ENCODE measurements at regions not wholly inside any gene's neighbourhood (a gene's known extent, or its start where the extent isn't known, plus 50 kb on each side); places are given as distances from the start of the nearest gene placed in this dataset.

GRCh38 chr3:164397462-164397861, 680.8 kb downstream of the SI start:
- Histone ChIP-seq H3F3A (replicated peaks; ENCODE audit: insufficient read depth) (no peaks in the 10 kb centered on the region), H3K4me2 (no peak overlapping the region), H3K4me3 (ENCODE audit: low read depth in 2 of 2, low read length in 1 of 2) (no peak overlapping the region), H3K27ac (ENCODE audit: low read depth in 2 of 2, low read length in 1 of 2) (no peak overlapping the region), H3K79me2 (ENCODE audit: insufficient read depth) (no peaks in the 10 kb centered on the region), H4K20me1 (ENCODE audit: insufficient read depth) (no peaks in the 10 kb centered on the region), H3K9me3 (no peaks in the 10 kb centered on the region), H3K4me1 (ENCODE audit: control insufficient read depth in 1 of 2, insufficient read depth in 2 of 2, low read depth in 1 of 2, low read length in 1 of 2) (no peaks in the 10 kb centered on the region), H2AFZ (ENCODE audit: low read depth) (no peak overlapping the region), H3K9me2 (no peaks in the 10 kb centered on the region), H3K36me3 (replicated peaks in 1 of 2; ENCODE audit: control insufficient read depth in 1 of 2, insufficient read depth in 2 of 2, low read length in 1 of 2) (no peaks in the 10 kb centered on the region), H3K27me3 (ENCODE audit: insufficient read depth) (no peaks in the 10 kb centered on the region), H3K9ac (no peak overlapping the region)
- TF ChIP-seq NFIC (IDR thresholded peaks at IDR 0.05; ENCODE audit: borderline replicate concordance) (no peak), RAD21 (IDR thresholded peaks at IDR 0.05; ENCODE audit: low read length) (no peak), GATA2 (CRISPR knock-in tag; IDR thresholded peaks at IDR 0.05) (no peak), MXI1 (IDR thresholded peaks at IDR 0.05; ENCODE audit: low read depth, low read length) (no peak), USF2 (IDR thresholded peaks at IDR 0.05; ENCODE audit: borderline replicate concordance, low read depth, low read length) (no peak), EZH2phosphoT487 (IDR thresholded peaks at IDR 0.05; ENCODE audit: borderline replicate concordance, low read depth) (no peak), EP300 (IDR thresholded peaks at IDR 0.05; ENCODE audit: borderline replicate concordance in 1 of 2, low read depth in 1 of 2, low read length in 1 of 2) (no peak), YY1 (IDR thresholded peaks at IDR 0.05; ENCODE audit: low read depth) (no peak), MEF2A (IDR thresholded peaks at IDR 0.05; ENCODE audit: borderline replicate concordance, low read depth) (no peak), FOSL2 (IDR thresholded peaks at IDR 0.05; ENCODE audit: borderline replicate concordance, low read depth) (no peak), REST (IDR thresholded peaks at IDR 0.05; ENCODE audit: low read depth, low read length) (no peak), POLR2AphosphoS5 (IDR thresholded peaks at IDR 0.05; ENCODE audit: low read depth, low read length) (no peak), FOXJ3 (CRISPR knock-in tag; IDR thresholded peaks at IDR 0.05) (no peak), RCOR1 (IDR thresholded peaks at IDR 0.05; ENCODE audit: low read length) (no peak), RXRA (IDR thresholded peaks at IDR 0.05; ENCODE audit: borderline replicate concordance, low read depth) (no peak)
- TF ChIP-seq, protein P1, sequence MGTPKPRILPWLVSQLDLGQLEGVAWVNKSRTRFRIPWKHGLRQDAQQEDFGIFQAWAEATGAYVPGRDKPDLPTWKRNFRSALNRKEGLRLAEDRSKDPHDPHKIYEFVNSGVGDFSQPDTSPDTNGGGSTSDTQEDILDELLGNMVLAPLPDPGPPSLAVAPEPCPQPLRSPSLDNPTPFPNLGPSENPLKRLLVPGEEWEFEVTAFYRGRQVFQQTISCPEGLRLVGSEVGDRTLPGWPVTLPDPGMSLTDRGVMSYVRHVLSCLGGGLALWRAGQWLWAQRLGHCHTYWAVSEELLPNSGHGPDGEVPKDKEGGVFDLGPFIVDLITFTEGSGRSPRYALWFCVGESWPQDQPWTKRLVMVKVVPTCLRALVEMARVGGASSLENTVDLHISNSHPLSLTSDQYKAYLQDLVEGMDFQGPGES (IDR thresholded peaks at IDR 0.05; ENCODE audit: low read depth, low read length) = no peak
- TF ChIP-seq, protein P2, sequence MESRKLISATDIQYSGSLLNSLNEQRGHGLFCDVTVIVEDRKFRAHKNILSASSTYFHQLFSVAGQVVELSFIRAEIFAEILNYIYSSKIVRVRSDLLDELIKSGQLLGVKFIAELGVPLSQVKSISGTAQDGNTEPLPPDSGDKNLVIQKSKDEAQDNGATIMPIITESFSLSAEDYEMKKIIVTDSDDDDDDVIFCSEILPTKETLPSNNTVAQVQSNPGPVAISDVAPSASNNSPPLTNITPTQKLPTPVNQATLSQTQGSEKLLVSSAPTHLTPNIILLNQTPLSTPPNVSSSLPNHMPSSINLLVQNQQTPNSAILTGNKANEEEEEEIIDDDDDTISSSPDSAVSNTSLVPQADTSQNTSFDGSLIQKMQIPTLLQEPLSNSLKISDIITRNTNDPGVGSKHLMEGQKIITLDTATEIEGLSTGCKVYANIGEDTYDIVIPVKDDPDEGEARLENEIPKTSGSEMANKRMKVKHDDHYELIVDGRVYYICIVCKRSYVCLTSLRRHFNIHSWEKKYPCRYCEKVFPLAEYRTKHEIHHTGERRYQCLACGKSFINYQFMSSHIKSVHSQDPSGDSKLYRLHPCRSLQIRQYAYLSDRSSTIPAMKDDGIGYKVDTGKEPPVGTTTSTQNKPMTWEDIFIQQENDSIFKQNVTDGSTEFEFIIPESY (IDR thresholded peaks at IDR 0.05; ENCODE audit: borderline replicate concordance, low read depth) = no peak
- ChIA-PET POLR2A (no interaction called here), CTCF (no interaction called here)
- DNase-seq = no peak

Measured in SK-N-SH (cell line).